ENCODE measurements at regions not wholly inside any gene's neighbourhood (a gene's known extent, or its start where the extent isn't known, plus 50 kb on each side); places are given as distances from the start of the nearest gene placed in this dataset.

DNA sequence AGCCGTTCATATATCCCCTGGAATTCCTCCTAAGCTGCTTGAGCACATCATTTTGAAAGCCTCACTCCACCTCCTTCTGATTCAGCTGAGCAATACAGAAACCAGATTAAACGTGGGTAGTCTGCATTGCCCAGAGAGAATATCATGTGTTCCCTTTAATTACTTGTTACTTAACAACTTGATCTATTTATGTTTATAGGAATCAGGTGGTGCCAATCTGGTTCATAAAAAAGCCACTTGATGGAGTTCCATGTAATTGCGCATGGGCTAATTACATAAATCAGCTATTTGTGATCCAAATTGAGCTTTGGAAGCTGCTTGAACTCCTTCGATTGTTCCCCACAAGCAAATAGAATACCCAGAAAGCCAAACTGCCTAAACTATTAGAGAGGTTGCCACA lies 114.7 kb upstream of the ADCY1 start:
- TF ChIP-seq, protein P1, sequence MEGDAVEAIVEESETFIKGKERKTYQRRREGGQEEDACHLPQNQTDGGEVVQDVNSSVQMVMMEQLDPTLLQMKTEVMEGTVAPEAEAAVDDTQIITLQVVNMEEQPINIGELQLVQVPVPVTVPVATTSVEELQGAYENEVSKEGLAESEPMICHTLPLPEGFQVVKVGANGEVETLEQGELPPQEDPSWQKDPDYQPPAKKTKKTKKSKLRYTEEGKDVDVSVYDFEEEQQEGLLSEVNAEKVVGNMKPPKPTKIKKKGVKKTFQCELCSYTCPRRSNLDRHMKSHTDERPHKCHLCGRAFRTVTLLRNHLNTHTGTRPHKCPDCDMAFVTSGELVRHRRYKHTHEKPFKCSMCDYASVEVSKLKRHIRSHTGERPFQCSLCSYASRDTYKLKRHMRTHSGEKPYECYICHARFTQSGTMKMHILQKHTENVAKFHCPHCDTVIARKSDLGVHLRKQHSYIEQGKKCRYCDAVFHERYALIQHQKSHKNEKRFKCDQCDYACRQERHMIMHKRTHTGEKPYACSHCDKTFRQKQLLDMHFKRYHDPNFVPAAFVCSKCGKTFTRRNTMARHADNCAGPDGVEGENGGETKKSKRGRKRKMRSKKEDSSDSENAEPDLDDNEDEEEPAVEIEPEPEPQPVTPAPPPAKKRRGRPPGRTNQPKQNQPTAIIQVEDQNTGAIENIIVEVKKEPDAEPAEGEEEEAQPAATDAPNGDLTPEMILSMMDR (conservative IDR thresholded peaks at IDR 0.05; ENCODE audit: low read length), result no peak
- no peak for TF ChIP-seq EZH2phosphoT487 (IDR thresholded peaks at IDR 0.05; ENCODE audit: borderline replicate concordance, low read depth, low read length)
